AG04450 (cell line): ENCODE measurements at regions not wholly inside any gene's neighbourhood (a gene's known extent, or its start where the extent isn't known, plus 50 kb on each side); places are given as distances from the start of the nearest gene placed in this dataset.
"Not testable (repeated sequence)": the region's sequence is repeated elsewhere in the genome, so short reads cannot be mapped to it uniquely, and the experiment has no call there.

ENCODE experiments used
- CTCF ChIA-PET: fragments of 300-600, 350-600 bp; formaldehyde crosslinking; extraction: SDS; loops from one replicate; lab custom pipeline; 2022; ENCODE audit warnings: antibody characterized with exemption, inconsistent platforms; lab: Charles Lee
- POLR2A ChIA-PET: fragments of 350-600 bp; formaldehyde crosslinking; extraction: SDS; loops from one replicate; lab custom pipeline; 2021; ENCODE audit warnings: antibody characterized with exemption, inconsistent platforms; lab: Yijun Ruan, JAX
- DNase-seq: peaks from one replicate; pipeline ENCODE4 v3.0.0-alpha.2; 2011; ENCODE audit warnings: low read depth, low spot score
- H3K27ac ChIP-seq: one replicate; pipeline ENCODE4 v1.5.1; 2012; ENCODE audit warnings: low read depth, low read length, control low read depth
- H3K27me3 ChIP-seq: one replicate; pipeline ENCODE4 v1.6.0; 2012; ENCODE audit warnings: low read length; ENCODE audit not compliant: control insufficient read depth, insufficient read depth
- H3K4me3 ChIP-seq: 2 replicates; pipeline ENCODE4 v1.5.1; 2011; ENCODE audit warnings: mild to moderate bottlenecking, low read depth, low read length, control low read depth
- H3K9me3 ChIP-seq: 2 replicates; pipeline ENCODE4 v1.5.1; 2012; ENCODE audit warnings: low read length; ENCODE audit not compliant: control insufficient read depth, insufficient read depth
- TF ChIP-seq, protein P1 (sequence below): IDR thresholded peaks from 2 replicates; pipeline ENCODE4 v1.5.1; 2011; ENCODE audit warnings: low read depth, low read length, control low read depth, inconsistent platforms

DNA sequence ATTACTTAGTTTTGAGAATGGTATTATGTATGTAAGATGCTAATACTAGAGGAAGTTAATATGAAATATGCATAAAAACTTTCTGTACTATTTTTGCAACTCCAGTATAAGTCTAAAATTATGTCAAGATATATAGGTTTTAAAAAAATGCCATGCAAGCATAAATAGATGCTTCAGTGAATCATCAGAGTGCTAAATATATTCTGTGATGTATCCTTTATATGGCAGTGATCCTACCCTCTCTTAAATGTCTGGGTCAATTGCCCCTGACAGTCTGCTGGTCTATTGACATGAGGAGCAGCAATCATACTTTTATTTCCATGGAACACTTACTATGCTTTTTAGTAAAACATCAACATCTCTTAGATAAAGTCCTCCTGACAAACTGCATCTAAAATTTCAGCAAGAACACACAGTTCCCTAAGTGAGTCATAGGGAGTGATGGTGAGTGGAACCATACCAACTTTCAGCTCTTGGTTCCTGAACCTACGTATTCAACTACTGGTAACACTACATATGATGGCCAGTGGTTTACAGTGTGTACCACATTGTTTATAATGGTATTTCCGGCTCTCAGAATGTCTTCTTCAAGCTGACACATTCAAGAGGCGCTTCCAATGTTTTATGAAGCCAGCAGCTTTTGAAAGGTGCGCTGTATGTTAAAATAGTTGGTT is 928.7 kb upstream of the GJE1 start:
- DNase-seq = peak; percentile 67
- Histone ChIP-seq H3K4me3 (no peak overlapping the region), H3K27ac (no peak overlapping the region), H3K9me3 (no peaks in the 10 kb centered on the region), H3K27me3 (no peaks in the 10 kb centered on the region)
- TF ChIP-seq, protein P1, sequence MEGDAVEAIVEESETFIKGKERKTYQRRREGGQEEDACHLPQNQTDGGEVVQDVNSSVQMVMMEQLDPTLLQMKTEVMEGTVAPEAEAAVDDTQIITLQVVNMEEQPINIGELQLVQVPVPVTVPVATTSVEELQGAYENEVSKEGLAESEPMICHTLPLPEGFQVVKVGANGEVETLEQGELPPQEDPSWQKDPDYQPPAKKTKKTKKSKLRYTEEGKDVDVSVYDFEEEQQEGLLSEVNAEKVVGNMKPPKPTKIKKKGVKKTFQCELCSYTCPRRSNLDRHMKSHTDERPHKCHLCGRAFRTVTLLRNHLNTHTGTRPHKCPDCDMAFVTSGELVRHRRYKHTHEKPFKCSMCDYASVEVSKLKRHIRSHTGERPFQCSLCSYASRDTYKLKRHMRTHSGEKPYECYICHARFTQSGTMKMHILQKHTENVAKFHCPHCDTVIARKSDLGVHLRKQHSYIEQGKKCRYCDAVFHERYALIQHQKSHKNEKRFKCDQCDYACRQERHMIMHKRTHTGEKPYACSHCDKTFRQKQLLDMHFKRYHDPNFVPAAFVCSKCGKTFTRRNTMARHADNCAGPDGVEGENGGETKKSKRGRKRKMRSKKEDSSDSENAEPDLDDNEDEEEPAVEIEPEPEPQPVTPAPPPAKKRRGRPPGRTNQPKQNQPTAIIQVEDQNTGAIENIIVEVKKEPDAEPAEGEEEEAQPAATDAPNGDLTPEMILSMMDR = no peak
- CTCF ChIA-PET = no interaction called here
- POLR2A ChIA-PET = interaction anchor here (0.6 kb wide), 1 partner anchor 221 kb away, joined by 5 read pairs; no protein-coding TSS in a partner anchor

DNA sequence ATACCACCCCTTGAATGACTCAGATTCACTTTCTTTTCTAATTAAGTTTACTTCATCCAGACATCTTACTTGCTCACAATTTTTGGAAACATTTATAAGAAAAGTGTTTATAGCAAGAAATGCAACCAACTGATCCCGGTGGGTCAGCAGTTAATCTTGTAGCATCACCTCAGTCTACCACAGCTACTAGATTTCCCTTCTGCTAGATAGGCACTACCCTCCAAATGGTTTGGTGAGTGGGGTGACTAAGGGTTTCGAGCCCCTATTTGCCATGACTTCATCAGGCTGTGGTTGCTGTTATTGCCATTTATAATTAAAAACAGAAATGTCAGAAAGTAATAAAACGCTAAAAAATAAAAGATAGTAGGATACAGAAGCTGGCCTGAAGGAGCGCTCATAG is 930.1 kb upstream of the GJE1 start:
- TF ChIP-seq, protein P1 = no peak
- H3K27me3 ChIP-seq = no peaks in the 10 kb centered on the region
- DNase-seq = no peak
- no peak overlapping the region for H3K27ac ChIP-seq
- no peak overlapping the region for H3K4me3 ChIP-seq
- no peaks in the 10 kb centered on the region for H3K9me3 ChIP-seq
- ChIA-PET CTCF (no interaction called here), POLR2A (no interaction called here)

DNA sequence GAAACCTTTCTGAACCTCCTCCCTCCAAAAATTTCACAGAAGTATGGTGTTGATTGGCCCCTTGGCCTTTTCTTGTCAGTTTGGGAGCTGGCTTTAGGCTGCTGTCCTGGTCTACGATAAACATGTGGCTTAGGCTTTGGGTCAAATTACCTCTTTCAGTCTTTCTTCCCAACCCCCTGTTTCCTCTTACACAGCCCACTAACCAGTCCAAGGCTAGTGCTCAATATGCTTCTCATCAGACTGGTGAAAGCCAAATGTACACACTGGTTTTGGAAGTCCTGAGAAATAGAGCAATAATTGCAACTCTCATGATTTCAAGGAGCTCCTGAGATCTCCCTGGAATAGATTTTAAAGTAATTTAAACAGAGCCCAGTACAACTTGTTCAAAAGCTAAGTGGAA is 933.7 kb upstream of the GJE1 start:
- no peaks in the 10 kb centered on the region for H3K9me3 ChIP-seq
- H3K27ac ChIP-seq = no peak overlapping the region
- no peaks in the 10 kb centered on the region for H3K27me3 ChIP-seq
- TF ChIP-seq, protein P1 = no peak
- DNase-seq = peak; percentile 68
- ChIA-PET POLR2A (no interaction called here), CTCF (no interaction called here)
- H3K4me3 ChIP-seq = no peak overlapping the region

DNA sequence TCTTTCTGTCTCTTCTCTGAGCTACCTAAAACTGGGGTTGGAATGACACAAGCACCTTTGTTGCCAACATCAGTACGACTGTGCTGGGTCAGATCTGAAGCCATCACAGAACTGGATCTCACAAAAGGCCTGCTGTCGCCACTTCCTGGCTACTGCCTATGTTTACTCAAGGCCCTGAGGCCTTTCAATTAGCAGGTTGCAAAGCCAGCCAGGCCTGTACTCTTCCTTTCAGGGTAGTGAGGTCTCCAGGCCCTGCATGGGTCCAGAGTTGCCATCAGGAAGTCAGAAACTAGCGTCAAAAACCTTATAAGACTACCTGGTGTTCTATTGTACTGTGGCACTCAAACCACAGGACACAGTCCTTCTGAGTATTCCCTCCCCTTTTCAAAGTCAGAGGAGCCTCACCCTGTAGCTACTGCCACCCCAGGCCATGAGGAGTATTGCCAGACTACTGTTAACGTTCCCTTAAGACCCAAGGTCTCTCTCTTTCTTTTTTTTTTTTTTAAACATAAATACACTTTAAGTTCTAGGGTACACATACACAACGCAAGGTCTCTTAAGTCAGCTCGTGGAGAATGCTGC is 937.4 kb upstream of the GJE1 start:
- DNase-seq = no peak
- TF ChIP-seq, protein P1 = no peak
- Histone ChIP-seq H3K9me3 (no peaks in the 10 kb centered on the region), H3K27me3 (no peaks in the 10 kb centered on the region), H3K4me3 (no peak overlapping the region), H3K27ac (no peak overlapping the region)
- CTCF ChIA-PET = no interaction called here
- POLR2A ChIA-PET = no interaction called here

DNA sequence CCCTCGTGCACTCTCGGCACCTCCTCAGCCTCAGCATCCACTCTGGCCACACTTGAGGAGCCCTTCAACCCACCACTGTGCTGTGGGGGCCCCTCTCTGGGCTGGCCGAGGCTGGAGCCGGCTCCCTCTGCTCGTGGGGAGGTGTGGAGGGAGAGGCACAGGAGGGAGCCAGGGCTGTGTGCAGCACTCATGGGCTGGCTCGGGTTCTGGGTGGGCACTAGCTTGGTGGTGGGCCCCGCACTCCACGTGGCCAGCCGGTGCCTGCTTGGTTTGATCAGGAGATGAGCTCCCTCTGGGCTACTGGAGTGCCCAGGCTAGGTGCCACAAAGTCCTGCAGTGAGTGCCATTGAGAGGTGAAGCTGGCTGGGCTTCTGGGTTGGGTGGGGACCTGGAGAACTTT is 949.4 kb upstream of the GJE1 start:
- H3K27ac ChIP-seq = no peak overlapping the region
- no peak for DNase-seq
- H3K27me3 ChIP-seq = no peaks in the 10 kb centered on the region
- POLR2A ChIA-PET = no interaction called here
- H3K4me3 ChIP-seq = no peak overlapping the region
- CTCF ChIA-PET = no interaction called here
- TF ChIP-seq, protein P1 = no peak
- H3K9me3 ChIP-seq = peaks cover 7% of the 10 kb centered on the region

DNA sequence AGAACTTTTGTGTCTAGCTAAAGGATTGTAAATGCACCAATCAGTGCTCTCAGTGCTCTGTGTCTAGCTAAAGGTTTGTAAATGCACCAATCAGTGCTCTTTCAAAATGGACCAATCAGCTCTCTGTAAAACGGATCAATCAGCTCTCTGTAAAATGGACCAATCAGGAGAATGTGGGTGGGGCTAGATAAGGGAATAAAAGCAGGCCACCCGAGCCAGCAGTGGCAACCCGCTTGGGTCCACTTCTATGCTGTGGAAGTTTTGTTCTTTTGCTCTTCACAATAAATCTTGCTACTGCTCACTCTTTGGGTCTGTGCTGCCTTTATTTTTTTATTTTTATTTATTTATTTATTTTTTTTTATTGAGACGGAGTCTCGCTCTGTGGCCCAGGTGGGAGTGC is 957.3 kb upstream of the GJE1 start:
- H3K4me3 ChIP-seq, CTCF ChIA-PET, DNase-seq, H3K27me3 ChIP-seq, H3K27ac ChIP-seq, POLR2A ChIA-PET, H3K9me3 ChIP-seq: not testable (repeated sequence)
